OCI-M1 (cell line): ENCODE measurements at regions not wholly inside any gene's neighbourhood (a gene's known extent, or its start where the extent isn't known, plus 50 kb on each side); places are given as distances from the start of the nearest gene placed in this dataset.
"Not testable (repeated sequence)": the region's sequence is repeated elsewhere in the genome, so short reads cannot be mapped to it uniquely, and the experiment has no call there.

ENCODE experiments used
- DNase-seq: peaks from one replicate; lab custom pipeline; 2025; lab: John Stamatoyannopoulos, UW

GRCh38 chr9:106438928-106439327 lies 424.0 kb upstream of the ZNF462 start:
- no peak for DNase-seq

GRCh38 chr9:106441283-106441682 lies 421.7 kb upstream of the ZNF462 start:
- DNase-seq = no peak

GRCh38 chr9:106443520-106443919 lies 419.4 kb upstream of the ZNF462 start:
- DNase-seq = no peak

GRCh38 chr9:106445107-106445506 lies 417.9 kb upstream of the ZNF462 start:
- no peak for DNase-seq

- DNase-seq = no peak
Observed at GRCh38 chr9:106449336-106449927, 413.5 kb upstream of the ZNF462 start.

- DNase-seq = no peak
Observed at GRCh38 chr9:106450549-106450948, 412.4 kb upstream of the ZNF462 start.

- DNase-seq = no peak
Observed at GRCh38 chr9:106451223-106451622, 411.7 kb upstream of the ZNF462 start.

GRCh38 chr9:106456581-106456980 lies 406.4 kb upstream of the ZNF462 start:
- DNase-seq = no peak

- no peak for DNase-seq
Observed at GRCh38 chr9:106467113-106467864, 395.7 kb upstream of the ZNF462 start.

GRCh38 chr9:106467865-106468164 lies 395.2 kb upstream of the ZNF462 start:
- DNase-seq = no peak

GRCh38 chr9:106468431-106468830 lies 394.5 kb upstream of the ZNF462 start:
- no peak for DNase-seq

- no peak for DNase-seq
Observed at GRCh38 chr9:106478312-106478711, 384.7 kb upstream of the ZNF462 start.

- DNase-seq = no peak
Observed at GRCh38 chr9:106478727-106479126, 384.2 kb upstream of the ZNF462 start.

GRCh38 chr9:106479679-106480078 lies 383.3 kb upstream of the ZNF462 start:
- DNase-seq = no peak

GRCh38 chr9:106481013-106481609 lies 381.9 kb upstream of the ZNF462 start:
- peak; percentile 38 for DNase-seq

GRCh38 chr9:106482733-106483132 lies 380.2 kb upstream of the ZNF462 start:
- DNase-seq = peak; percentile 27

GRCh38 chr9:106486685-106487084 lies 376.3 kb upstream of the ZNF462 start:
- no peak for DNase-seq

- no peak for DNase-seq
Observed at GRCh38 chr9:106487266-106487665, 375.7 kb upstream of the ZNF462 start.

- DNase-seq = not testable (repeated sequence)
Observed at GRCh38 chr9:106492126-106492525, 370.8 kb upstream of the ZNF462 start.

GRCh38 chr9:106500171-106500570 lies 362.8 kb upstream of the ZNF462 start:
- no peak for DNase-seq

- DNase-seq = not testable (repeated sequence)
Observed at GRCh38 chr9:106501210-106501609, 361.8 kb upstream of the ZNF462 start.

GRCh38 chr9:106502930-106503329 lies 360.0 kb upstream of the ZNF462 start:
- DNase-seq = no peak

GRCh38 chr9:106503759-106504158 lies 359.2 kb upstream of the ZNF462 start:
- no peak for DNase-seq
